ENCODE measurements at regions not wholly inside any gene's neighbourhood (a gene's known extent, or its start where the extent isn't known, plus 50 kb on each side); places are given as distances from the start of the nearest gene placed in this dataset.

- Histone ChIP-seq H2AFZ (ENCODE audit: low read length) (no peak overlapping the region), H3K9me3 (ENCODE audit: low read length) (no peaks in the 10 kb centered on the region), H3K79me2 (ENCODE audit: insufficient read depth, low read length) (no peaks in the 10 kb centered on the region), H3K4me2 (ENCODE audit: low read length) (no peak overlapping the region), H3K27me3 (ENCODE audit: insufficient read depth, low read length) (no peaks in the 10 kb centered on the region), H3K4me1 (ENCODE audit: insufficient read depth, low read length, severe bottlenecking) (no peaks in the 10 kb centered on the region), H3K36me3 (ENCODE audit: insufficient read depth, low read length) (no peaks in the 10 kb centered on the region), H4K20me1 (ENCODE audit: insufficient read depth, low read length) (no peaks in the 10 kb centered on the region), H3K9me2 (ENCODE audit: low read depth, low read length) (no peaks in the 10 kb centered on the region), H3K27ac (ENCODE audit: low read depth, low read length, poor library complexity, severe bottlenecking) (no peak overlapping the region), H3K9ac (ENCODE audit: low read length) (no peak overlapping the region), H3K4me3 (ENCODE audit: low read depth, low read length, poor library complexity, severe bottlenecking) (no peak overlapping the region), H3F3A (ENCODE audit: insufficient read depth, low read length) (no peaks in the 10 kb centered on the region)
- TF ChIP-seq CTCF (IDR thresholded peaks at IDR 0.05; ENCODE audit: low read length) (no peak), EZH2 (IDR thresholded peaks at IDR 0.05; ENCODE audit: borderline replicate concordance, low read length) (no peak)
Measured at GRCh38 chr5:37996918-37997317, 157.1 kb upstream of the GDNF start.

GRCh38 chr5:37994729-37995128 is 154.9 kb upstream of the GDNF start:
- Histone ChIP-seq H3K9me3 (ENCODE audit: low read length) (no peaks in the 10 kb centered on the region), H3K27me3 (ENCODE audit: insufficient read depth, low read length) (no peaks in the 10 kb centered on the region), H2AFZ (ENCODE audit: low read length) (no peak overlapping the region)

DNA sequence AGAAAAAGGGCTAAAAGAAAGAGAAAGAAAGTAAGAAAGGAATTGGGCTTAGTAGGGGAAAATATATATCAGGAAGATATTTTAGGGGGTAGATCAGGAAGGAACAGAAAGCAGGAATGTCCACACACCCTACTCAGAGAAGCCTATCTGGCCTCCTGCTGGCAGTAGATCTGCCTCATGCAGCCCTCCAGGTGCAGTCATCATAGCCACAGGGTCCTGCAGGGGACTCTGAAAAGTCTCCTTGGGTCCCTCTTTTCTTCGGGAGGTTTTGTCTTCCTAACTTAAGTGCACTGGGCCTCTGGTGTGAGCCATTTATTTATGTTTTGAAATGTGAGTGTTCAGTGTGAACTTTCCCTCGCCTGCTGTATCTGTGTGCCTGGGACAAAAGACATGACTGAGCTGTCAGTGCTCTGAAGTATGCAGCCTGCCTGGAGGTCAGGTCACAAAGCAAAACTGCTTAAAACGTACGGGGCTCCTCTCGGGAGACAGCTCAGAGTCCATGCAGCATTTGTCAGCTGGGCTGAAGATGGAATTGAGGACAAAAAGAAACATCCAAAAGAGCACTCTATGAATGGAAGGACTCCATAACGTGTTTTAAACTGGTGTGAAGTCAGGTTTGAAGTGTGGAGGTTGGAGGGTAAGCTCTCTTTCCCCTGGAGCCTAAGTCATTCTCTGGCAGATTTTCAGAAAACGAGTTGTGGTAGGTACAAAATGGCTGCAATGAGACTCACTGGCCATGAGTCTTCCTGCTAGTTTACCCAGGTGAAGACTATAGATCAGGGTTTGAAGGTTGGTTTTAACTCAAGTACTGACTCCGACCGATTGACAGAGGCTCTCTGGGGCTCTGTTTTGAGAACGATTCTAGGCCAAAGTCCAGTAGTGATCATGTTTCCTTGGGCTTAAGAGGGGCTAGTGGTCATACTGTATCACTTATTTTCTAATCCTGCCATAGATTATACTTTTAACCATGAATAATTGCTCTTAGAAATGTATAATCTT is 151.8 kb upstream of the GDNF start:
- TF ChIP-seq CTCF (IDR thresholded peaks at IDR 0.05; ENCODE audit: low read length) = no peak
- no peaks in the 10 kb centered on the region for H3F3A ChIP-seq (ENCODE audit: insufficient read depth, low read length)
- H3K36me3 ChIP-seq (ENCODE audit: insufficient read depth, low read length) = no peaks in the 10 kb centered on the region
- H3K9me2 ChIP-seq (ENCODE audit: low read depth, low read length) = no peaks in the 10 kb centered on the region
- H4K20me1 ChIP-seq (ENCODE audit: insufficient read depth, low read length) = no peaks in the 10 kb centered on the region
- H3K79me2 ChIP-seq (ENCODE audit: insufficient read depth, low read length) = no peaks in the 10 kb centered on the region
- no peaks in the 10 kb centered on the region for H3K4me1 ChIP-seq (ENCODE audit: insufficient read depth, low read length, severe bottlenecking)
- H3K4me3 ChIP-seq (ENCODE audit: low read depth, low read length, poor library complexity, severe bottlenecking) = no peak overlapping the region
- H2AFZ ChIP-seq (ENCODE audit: low read length) = no peak overlapping the region
- H3K9me3 ChIP-seq (ENCODE audit: low read length) = no peaks in the 10 kb centered on the region
- no peak overlapping the region for H3K9ac ChIP-seq (ENCODE audit: low read length)
- no peak overlapping the region for H3K4me2 ChIP-seq (ENCODE audit: low read length)
- H3K27ac ChIP-seq (ENCODE audit: low read depth, low read length, poor library complexity, severe bottlenecking) = no peak overlapping the region
- no peaks in the 10 kb centered on the region for H3K27me3 ChIP-seq (ENCODE audit: insufficient read depth, low read length)

More at GRCh38 chr5:37994729-37995128, 154.9 kb upstream of the GDNF start:
- H3K79me2 ChIP-seq (ENCODE audit: insufficient read depth, low read length) = no peaks in the 10 kb centered on the region
- H3K4me1 ChIP-seq (ENCODE audit: insufficient read depth, low read length, severe bottlenecking) = no peaks in the 10 kb centered on the region
- H3K36me3 ChIP-seq (ENCODE audit: insufficient read depth, low read length) = no peaks in the 10 kb centered on the region
- TF ChIP-seq CTCF (IDR thresholded peaks at IDR 0.05; ENCODE audit: low read length) (no peak), EZH2 (IDR thresholded peaks at IDR 0.05; ENCODE audit: borderline replicate concordance, low read length) (no peak)
- H3K4me3 ChIP-seq (ENCODE audit: low read depth, low read length, poor library complexity, severe bottlenecking) = no peak overlapping the region
- H3K27ac ChIP-seq (ENCODE audit: low read depth, low read length, poor library complexity, severe bottlenecking) = no peak overlapping the region
- H3K4me2 ChIP-seq (ENCODE audit: low read length) = no peak overlapping the region
- no peak overlapping the region for H3K9ac ChIP-seq (ENCODE audit: low read length)
- no peaks in the 10 kb centered on the region for H3K9me2 ChIP-seq (ENCODE audit: low read depth, low read length)
- H3F3A ChIP-seq (ENCODE audit: insufficient read depth, low read length) = no peaks in the 10 kb centered on the region
- H4K20me1 ChIP-seq (ENCODE audit: insufficient read depth, low read length) = no peaks in the 10 kb centered on the region
